Mesothelial cell of epicardium (in vitro differentiated cells): ENCODE measurements at regions not wholly inside any gene's neighbourhood (a gene's known extent, or its start where the extent isn't known, plus 50 kb on each side); places are given as distances from the start of the nearest gene placed in this dataset.

ENCODE experiments used
- DNase-seq, 2 experiments: peaks; one replicate each; pipeline ENCODE4 v3.0.0; 2021; ENCODE audit warnings: low spot score in 2 of 2; ENCODE audit not compliant: unreplicated experiment in 2 of 2
- H3K27ac Mint-ChIP-seq: 2 replicates; pipeline ENCODE4 v1.8.0; 2021; ENCODE audit warnings: mixed read lengths
- H3K27me3 Mint-ChIP-seq: 2 replicates; pipeline ENCODE4 v1.8.0; 2021; ENCODE audit warnings: low read depth, mixed read lengths
- H3K36me3 Mint-ChIP-seq: 2 replicates; pipeline ENCODE4 v1.8.0; 2021; ENCODE audit warnings: mixed read lengths
- H3K4me1 Mint-ChIP-seq: 2 replicates; pipeline ENCODE4 v1.8.0; 2021; ENCODE audit warnings: mixed read lengths
- H3K4me3 Mint-ChIP-seq: 2 replicates; pipeline ENCODE4 v1.8.0; 2021; ENCODE audit warnings: mild to moderate bottlenecking, moderate library complexity, mixed read lengths
- H3K9me3 Mint-ChIP-seq: 2 replicates; pipeline ENCODE4 v1.8.0; 2021; ENCODE audit warnings: mixed read lengths
- CTCF ChIP-seq: fragments of 200-600 bp; sonication (generic); IDR thresholded peaks from one replicate; pipeline ENCODE4 v1.5.0; 2021; ENCODE audit warnings: antibody characterized with exemption; ENCODE audit not compliant: unreplicated experiment

DNA sequence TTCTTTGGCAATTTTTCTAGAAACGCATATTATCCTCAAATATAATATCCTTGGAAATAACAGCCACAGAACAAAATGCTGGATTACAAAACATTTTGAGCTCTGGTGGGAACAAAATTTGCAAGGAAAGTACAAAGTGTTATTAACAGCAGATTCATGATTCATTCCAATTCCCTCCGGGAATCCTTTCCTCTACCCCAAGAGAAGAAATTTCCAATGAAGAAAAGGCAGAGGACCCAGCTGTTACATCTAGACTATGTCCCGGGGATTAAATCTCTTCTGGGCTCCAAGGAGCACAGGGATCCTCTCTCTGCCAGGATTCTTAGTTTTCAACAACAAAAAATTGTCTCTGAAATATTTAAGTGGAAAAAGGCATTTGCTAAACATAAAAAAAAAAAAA lies 51.6 kb upstream of the TMEFF2 start:
- H3K27me3 Mint-ChIP-seq = peaks cover 2% of the 10 kb centered on the region
- no peak overlapping the region for H3K4me3 Mint-ChIP-seq
- peaks cover 6% of the 10 kb centered on the region for H3K9me3 Mint-ChIP-seq
- H3K36me3 Mint-ChIP-seq = no peaks in the 10 kb centered on the region
- no peaks in the 10 kb centered on the region for H3K4me1 Mint-ChIP-seq
- DNase-seq = no peak
- no peak overlapping the region for H3K27ac Mint-ChIP-seq
- TF ChIP-seq CTCF = no peak

DNA sequence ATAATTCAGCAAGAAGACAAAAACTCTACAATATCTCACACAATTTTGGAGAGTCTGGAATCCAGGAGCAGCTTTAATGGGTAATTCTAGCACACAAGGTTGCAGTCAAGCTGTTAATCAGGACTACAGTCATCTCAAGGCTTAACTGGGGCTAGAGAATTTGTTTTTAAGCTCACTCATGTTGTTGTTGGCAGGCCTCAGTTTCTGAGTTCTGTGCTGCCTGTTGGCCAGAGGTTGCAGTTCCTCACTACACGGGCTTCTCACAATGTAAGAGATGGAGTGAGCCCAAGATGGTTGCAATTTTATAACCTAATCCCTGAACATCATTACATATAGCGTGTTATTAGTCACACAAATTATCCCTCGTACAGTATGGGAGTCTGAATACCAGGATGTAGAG lies 50.6 kb upstream of the TMEFF2 start:
- Mint-ChIP-seq H3K4me3 (no peak overlapping the region), H3K9me3 (peaks cover 6% of the 10 kb centered on the region), H3K27ac (no peak overlapping the region), H3K4me1 (no peaks in the 10 kb centered on the region), H3K36me3 (no peaks in the 10 kb centered on the region), H3K27me3 (peaks cover 2% of the 10 kb centered on the region)
- no peak for TF ChIP-seq CTCF
- DNase-seq = no peak
